ACC112 (cell line): ENCODE measurements at regions not wholly inside any gene's neighbourhood (a gene's known extent, or its start where the extent isn't known, plus 50 kb on each side); places are given as distances from the start of the nearest gene placed in this dataset.

Experiments
- H2AFZ ChIP-seq: fragments of 200-600 bp; sonication (generic); one replicate; pipeline ENCODE4 v1.6.0; 2017; ENCODE audit warnings: antibody characterized with exemption, low read length; ENCODE audit not compliant: unreplicated experiment
- H3K27ac ChIP-seq: fragments of 200-600 bp; sonication (generic); 2 replicates; pipeline ENCODE4 v1.5.1; 2014; ENCODE audit warnings: low read depth, mild to moderate bottlenecking, antibody characterized with exemption, low read length, moderate library complexity
- H3K27me3 ChIP-seq: fragments of 200-600 bp; sonication (generic); 2 replicates; pipeline ENCODE4 v1.6.1; 2014; ENCODE audit warnings: mild to moderate bottlenecking, antibody characterized with exemption, low read length, moderate library complexity, mixed read lengths; ENCODE audit not compliant: insufficient read depth
- H3K36me3 ChIP-seq: fragments of 200-600 bp; sonication (generic); 2 replicates; pipeline ENCODE4 v1.6.1; 2016; ENCODE audit warnings: mild to moderate bottlenecking, antibody characterized with exemption, low read length, moderate library complexity, mixed read lengths; ENCODE audit not compliant: insufficient read depth
- H3K4me1 ChIP-seq: fragments of 200-600 bp; sonication (generic); one replicate; pipeline ENCODE4 v1.6.1; 2016; ENCODE audit warnings: low read length, mixed read lengths; ENCODE audit not compliant: insufficient read depth, unreplicated experiment, control insufficient read depth
- H3K4me3 ChIP-seq: fragments of 200-600 bp; sonication (generic); 2 replicates; pipeline ENCODE4 v1.5.1; 2014; ENCODE audit warnings: mild to moderate bottlenecking, low read depth, low read length
- H3K79me2 ChIP-seq: fragments of 200-600 bp; sonication (generic); one replicate; pipeline ENCODE4 v1.6.0; 2016; ENCODE audit warnings: low read length; ENCODE audit not compliant: control insufficient read depth, unreplicated experiment, insufficient read depth

DNA sequence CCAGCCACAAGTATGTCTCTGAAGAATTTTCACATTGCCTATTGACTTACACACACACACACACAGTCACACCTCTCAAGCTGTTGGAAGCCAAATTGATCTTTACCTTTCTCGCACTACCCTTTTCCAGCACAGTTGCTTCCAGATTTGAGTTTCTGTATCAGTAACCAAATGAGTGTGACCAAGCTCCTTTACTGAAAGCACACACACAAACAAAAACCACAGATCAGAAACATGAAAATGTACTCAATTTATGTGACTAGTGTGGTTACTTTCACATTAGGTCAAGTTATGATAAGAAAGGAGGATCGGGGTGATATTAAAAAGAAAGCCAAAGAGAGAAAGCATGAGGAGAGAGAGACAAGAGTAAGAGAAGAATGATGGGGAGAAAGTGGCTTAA is 993.9 kb upstream of the POU3F3 start:
- Histone ChIP-seq H3K4me1 (no peaks in the 10 kb centered on the region), H2AFZ (no peak overlapping the region), H3K36me3 (no peaks in the 10 kb centered on the region), H3K4me3 (no peak overlapping the region), H3K27ac (no peak overlapping the region), H3K79me2 (no peaks in the 10 kb centered on the region), H3K27me3 (no peaks in the 10 kb centered on the region)

- no peaks in the 10 kb centered on the region for H3K79me2 ChIP-seq
- no peaks in the 10 kb centered on the region for H3K36me3 ChIP-seq
- no peak overlapping the region for H3K4me3 ChIP-seq
- H3K27me3 ChIP-seq: no peaks in the 10 kb centered on the region
- H3K4me1 ChIP-seq: no peaks in the 10 kb centered on the region
- no peak overlapping the region for H2AFZ ChIP-seq
- H3K27ac ChIP-seq: no peak overlapping the region
Observed at GRCh38 chr2:103868396-103868795, 985.5 kb upstream of the POU3F3 start.

- no peaks in the 10 kb centered on the region for H3K4me1 ChIP-seq
- no peak overlapping the region for H3K4me3 ChIP-seq
- no peak overlapping the region for H2AFZ ChIP-seq
- no peaks in the 10 kb centered on the region for H3K27me3 ChIP-seq
- no peaks in the 10 kb centered on the region for H3K36me3 ChIP-seq
- H3K79me2 ChIP-seq: no peaks in the 10 kb centered on the region
- H3K27ac ChIP-seq: no peak overlapping the region
Observed at GRCh38 chr2:103873716-103874351, 980.1 kb upstream of the POU3F3 start.

DNA sequence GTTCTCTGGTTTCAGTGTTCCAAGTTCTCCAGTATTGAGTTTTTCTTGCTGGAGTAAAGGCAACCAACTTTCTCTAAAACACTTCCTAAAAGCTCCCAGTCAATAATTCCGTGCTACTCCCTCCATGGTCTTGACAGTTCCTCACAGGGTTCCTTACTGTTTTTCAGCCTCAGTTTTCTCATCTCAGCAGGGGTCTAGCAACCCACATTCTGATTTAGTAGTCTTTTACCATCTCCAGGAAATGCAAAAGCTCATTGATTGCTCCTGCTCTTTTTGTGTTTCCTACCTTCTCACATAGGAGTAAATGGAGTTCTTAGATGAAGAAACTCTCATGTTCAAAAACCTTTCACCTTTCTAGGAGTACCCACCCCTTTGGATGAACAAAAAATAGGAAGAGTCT is 978.8 kb upstream of the POU3F3 start:
- H3K79me2 ChIP-seq: no peaks in the 10 kb centered on the region
- no peaks in the 10 kb centered on the region for H3K4me1 ChIP-seq
- no peaks in the 10 kb centered on the region for H3K27me3 ChIP-seq
- H2AFZ ChIP-seq: no peak overlapping the region
- H3K27ac ChIP-seq: no peak overlapping the region
- no peaks in the 10 kb centered on the region for H3K36me3 ChIP-seq
- no peak overlapping the region for H3K4me3 ChIP-seq

DNA sequence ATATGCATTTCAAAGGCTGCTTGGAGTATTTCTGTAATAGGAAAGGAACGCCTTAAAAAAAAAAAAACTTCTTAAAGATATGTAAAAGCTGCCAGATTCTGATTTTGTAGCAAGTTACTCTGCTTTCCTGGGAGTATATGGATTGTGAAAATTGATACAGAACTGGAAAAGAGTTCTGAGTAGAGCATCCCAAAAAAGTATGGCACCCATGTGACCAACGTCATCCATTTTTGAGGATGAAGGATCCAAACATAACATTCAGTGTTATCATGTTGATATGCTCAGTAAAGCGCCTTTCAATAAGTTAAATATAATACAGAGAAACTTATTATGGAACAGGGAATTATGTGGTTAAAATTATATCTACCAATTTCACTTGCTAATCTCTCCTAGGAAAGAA is 978.4 kb upstream of the POU3F3 start:
- H3K27ac ChIP-seq: no peak overlapping the region
- H3K27me3 ChIP-seq: no peaks in the 10 kb centered on the region
- H3K36me3 ChIP-seq: no peaks in the 10 kb centered on the region
- no peaks in the 10 kb centered on the region for H3K79me2 ChIP-seq
- H3K4me1 ChIP-seq: no peaks in the 10 kb centered on the region
- no peak overlapping the region for H3K4me3 ChIP-seq
- no peak overlapping the region for H2AFZ ChIP-seq

- Histone ChIP-seq H3K79me2 (no peaks in the 10 kb centered on the region), H3K27ac (no peak overlapping the region), H3K27me3 (no peaks in the 10 kb centered on the region), H3K4me3 (no peak overlapping the region), H3K4me1 (no peaks in the 10 kb centered on the region), H2AFZ (no peak overlapping the region), H3K36me3 (no peaks in the 10 kb centered on the region)
Observed at GRCh38 chr2:103876611-103877010, 977.3 kb upstream of the POU3F3 start.

DNA sequence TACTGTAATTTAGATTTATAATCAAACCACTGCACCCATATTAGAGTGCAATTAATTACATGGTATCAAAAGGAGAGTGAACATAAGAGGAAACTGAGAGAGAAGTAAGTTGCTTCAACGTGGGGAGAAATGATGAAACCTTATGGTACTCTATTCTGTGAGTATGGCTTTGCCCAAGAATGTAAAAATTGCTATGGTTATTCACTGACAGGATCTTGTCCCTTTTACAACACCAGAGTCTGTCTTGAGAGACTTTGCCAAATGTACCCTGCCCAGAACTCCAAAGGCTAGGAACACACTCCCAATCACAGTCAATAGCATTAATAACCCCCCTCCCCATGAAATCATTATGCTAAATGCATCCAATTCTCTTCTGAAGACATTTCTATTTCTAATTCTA is 974.8 kb upstream of the POU3F3 start:
- H2AFZ ChIP-seq: no peak overlapping the region
- H3K36me3 ChIP-seq: no peaks in the 10 kb centered on the region
- H3K4me3 ChIP-seq: no peak overlapping the region
- H3K79me2 ChIP-seq: no peaks in the 10 kb centered on the region
- no peaks in the 10 kb centered on the region for H3K27me3 ChIP-seq
- no peak overlapping the region for H3K27ac ChIP-seq
- no peaks in the 10 kb centered on the region for H3K4me1 ChIP-seq

DNA sequence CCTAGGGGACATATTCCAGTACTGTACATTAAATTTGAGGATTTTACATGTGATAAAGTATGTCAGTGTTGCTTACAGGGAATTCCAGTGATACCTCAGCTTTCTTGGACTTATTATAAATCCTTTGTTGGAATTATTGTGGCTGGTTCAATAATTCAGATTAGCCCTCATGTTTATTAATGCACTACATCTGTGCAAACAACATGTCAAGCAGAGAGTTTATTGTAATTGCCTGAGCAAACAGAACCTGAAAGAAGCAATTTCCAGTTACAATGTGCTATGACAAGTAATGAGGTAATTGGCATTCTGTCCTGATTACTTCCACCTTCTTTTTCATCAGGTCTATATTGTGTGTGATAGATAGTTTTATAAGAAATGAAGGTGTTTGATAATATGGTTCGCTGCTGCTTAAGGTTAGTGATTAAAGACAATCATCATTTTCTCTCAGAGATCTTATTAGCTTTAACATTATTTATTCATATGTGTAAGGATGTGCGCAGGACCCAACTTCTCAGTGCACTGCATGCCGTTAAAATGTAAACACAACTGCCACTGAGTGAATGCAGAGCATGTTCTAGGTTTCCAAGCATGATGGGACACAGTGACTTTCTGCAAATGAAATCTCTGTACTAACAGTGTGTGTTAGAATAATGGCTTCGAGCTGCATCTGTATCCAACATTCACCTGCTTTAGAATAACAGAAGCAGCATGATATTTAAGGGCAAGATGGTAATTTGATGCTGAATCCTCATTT is 973.7 kb upstream of the POU3F3 start:
- no peak overlapping the region for H3K4me3 ChIP-seq
- no peaks in the 10 kb centered on the region for H3K36me3 ChIP-seq
- H3K27me3 ChIP-seq: no peaks in the 10 kb centered on the region
- no peak overlapping the region for H3K27ac ChIP-seq
- no peaks in the 10 kb centered on the region for H3K4me1 ChIP-seq
- no peaks in the 10 kb centered on the region for H3K79me2 ChIP-seq
- no peak overlapping the region for H2AFZ ChIP-seq

GRCh38 chr2:103887625-103888024 is 966.3 kb upstream of the POU3F3 start:
- Histone ChIP-seq H3K27ac (no peak overlapping the region), H3K79me2 (no peaks in the 10 kb centered on the region), H3K36me3 (no peaks in the 10 kb centered on the region), H3K4me3 (no peak overlapping the region), H3K4me1 (no peaks in the 10 kb centered on the region), H2AFZ (no peak overlapping the region), H3K27me3 (no peaks in the 10 kb centered on the region)

GRCh38 chr2:103896182-103896581 is 957.7 kb upstream of the POU3F3 start:
- H3K27me3 ChIP-seq: no peaks in the 10 kb centered on the region

DNA sequence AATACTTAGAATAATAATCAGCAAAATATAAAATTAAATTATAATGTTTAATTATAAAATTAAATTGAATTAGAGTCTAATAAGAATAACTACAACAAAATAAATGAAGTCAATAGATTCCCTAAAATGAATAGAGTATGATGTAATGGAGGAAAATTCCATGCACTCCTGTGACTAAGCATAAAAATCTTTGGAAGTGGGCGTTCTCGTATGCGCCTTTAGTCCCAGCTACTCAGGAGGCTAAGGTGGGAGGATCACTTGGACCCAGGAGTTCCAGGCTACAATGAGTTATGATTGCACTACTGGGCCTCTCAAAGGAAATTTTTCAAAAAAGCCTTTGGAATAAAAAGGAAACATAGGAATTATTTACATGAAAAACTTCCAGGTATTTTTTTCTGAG is 955.4 kb upstream of the POU3F3 start:
- no peak overlapping the region for H3K27ac ChIP-seq
- no peaks in the 10 kb centered on the region for H3K4me1 ChIP-seq
- H3K4me3 ChIP-seq: no peak overlapping the region
- no peaks in the 10 kb centered on the region for H3K79me2 ChIP-seq
- no peaks in the 10 kb centered on the region for H3K27me3 ChIP-seq
- H2AFZ ChIP-seq: no peak overlapping the region
- H3K36me3 ChIP-seq: no peaks in the 10 kb centered on the region

More at GRCh38 chr2:103896182-103896581, 957.7 kb upstream of the POU3F3 start:
- Histone ChIP-seq H3K36me3 (no peaks in the 10 kb centered on the region), H3K4me1 (no peaks in the 10 kb centered on the region), H3K79me2 (no peaks in the 10 kb centered on the region), H2AFZ (no peak overlapping the region), H3K4me3 (no peak overlapping the region), H3K27ac (no peak overlapping the region)
